ENCODE measurements at regions not wholly inside any gene's neighbourhood (a gene's known extent, or its start where the extent isn't known, plus 50 kb on each side); places are given as distances from the start of the nearest gene placed in this dataset.
"Not testable (repeated sequence)": the region's sequence is repeated elsewhere in the genome, so short reads cannot be mapped to it uniquely, and the experiment has no call there.

DNA sequence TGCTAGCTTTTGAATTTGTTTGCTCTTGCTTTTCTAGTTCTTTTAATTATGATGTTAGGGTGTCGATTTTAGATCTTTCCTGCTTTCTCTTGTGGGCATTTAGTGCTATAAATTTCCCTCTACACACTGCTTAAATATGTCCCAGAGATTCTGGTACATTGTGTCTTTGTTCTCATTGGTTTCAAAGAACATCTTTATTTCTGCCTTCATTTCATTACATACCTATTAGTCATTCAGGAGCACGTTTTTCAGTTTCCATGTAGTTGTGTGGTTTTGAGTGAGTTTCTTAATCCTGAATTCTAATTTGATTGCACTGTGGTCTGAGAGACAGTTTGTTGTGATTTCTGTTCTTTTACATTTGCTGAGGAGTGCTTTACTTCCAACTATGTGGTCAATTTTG, 51.2 kb upstream of the MB21D2 start:
- DNase-seq = not testable (repeated sequence)

DNA sequence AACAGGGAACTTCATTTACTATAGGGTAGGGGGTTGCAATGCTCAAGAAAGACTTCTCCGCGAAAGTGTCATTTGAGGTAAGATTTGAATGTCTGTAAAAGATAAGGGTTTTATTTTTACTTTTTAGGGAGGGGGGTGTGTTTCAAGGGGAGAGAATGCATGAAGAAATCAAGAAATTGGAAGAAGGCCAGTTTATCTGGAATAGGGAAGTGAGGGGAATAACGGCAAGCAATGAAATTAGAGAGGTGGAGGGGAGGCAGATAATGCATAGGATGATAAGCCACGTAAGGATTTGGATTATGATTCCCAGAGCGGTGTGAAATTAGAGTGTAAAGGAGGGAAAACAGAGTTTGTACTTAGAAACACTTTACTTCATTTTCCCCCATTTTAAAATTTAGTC, 63.0 kb upstream of the MB21D2 start:
- DNase-seq = no peak

DNA sequence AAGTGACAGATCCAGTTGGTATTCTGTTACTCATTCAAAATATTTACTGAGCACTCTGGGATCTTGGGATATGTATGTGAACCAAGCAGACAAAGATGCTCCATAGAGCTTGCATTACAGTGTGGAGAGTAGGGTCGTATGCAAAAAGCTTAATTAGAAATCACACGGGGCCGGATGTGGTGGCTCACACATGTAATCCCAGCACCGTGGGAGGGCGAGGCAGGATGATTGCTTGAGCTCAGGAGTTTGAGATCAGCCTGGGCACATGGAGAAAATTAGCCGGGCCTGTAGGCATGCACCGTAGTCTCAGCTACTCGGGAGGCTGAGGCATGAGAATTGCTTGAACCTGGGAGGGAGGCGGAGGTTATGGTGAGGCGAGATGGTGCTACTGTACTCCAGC, 68.7 kb upstream of the MB21D2 start:
- no peak for DNase-seq

DNA sequence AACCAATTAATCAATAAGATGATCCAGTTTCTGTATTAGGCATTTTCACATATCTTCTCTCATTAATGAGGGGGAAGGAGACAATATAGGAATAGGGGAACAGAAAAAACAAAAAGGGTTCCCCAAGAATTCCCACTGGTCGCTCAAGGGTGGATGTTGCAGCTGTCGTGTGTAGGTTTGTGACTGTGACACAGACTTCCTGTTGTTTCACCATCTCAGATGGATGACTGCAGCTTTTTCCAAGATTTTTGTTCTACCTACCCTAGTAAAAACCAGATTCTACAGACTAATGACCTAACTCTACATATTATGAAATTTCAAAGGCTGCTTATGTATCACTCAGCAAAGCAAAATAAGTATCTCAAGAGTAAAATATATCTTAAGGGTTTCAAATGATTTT, 73.7 kb upstream of the MB21D2 start:
- DNase-seq = no peak

DNA sequence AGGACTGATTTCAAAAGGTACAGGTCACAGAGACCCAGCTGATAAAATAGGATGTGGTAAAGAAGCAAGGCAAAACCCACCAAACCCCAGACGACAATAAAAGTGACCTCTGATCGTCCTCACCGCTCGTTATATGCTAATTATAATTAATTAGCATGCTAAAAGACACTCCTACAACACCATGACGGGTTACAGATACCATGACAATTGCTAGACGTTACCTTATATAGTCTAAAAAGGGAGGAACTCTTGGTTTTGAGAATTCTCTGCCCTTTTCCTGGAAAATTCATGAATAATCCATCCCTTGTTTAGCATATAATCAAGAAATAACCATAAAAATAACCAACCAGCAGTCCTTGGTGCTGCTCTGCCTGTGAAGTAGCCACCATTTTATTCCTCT, 74.7 kb upstream of the MB21D2 start:
- no peak for DNase-seq

DNA sequence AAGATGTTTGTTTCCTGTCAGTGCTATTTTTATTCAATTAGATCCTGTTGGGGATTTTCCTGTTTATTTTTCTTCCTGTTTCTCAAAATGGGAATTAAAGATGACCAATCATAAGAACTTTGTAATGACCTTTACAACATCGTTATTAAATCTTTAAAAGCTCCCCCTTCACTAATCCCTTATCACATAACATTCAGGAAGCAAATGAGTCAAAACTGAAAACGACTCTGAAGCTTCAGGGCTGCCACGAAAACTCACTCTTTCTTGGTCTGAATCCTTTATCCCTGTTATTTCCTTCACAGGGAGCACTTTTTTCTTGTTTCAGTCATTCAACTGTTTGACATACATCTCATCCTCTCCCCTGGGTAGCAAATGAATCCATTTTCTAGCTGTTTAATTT, 75.8 kb upstream of the MB21D2 start:
- DNase-seq = no peak

DNA sequence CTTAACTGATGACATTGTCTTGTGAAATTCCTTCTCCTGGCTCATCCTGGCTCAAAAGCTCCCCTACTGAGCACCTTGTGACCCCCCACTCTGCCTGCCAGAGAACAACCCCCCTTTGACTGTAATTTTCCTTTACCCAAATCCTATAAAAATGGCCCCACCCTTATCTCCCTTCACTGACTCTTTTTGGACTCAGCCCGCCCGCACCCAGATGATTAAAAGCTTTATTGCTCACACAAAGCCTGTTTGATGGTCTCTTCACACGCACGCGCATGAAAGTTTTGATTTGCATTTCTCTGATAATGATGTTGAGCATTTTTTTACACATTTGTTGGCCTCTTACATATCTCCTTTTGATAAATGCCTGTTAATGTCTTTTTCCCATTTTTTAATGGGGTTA, 83.5 kb upstream of the MB21D2 start:
- DNase-seq = not testable (repeated sequence)

DNA sequence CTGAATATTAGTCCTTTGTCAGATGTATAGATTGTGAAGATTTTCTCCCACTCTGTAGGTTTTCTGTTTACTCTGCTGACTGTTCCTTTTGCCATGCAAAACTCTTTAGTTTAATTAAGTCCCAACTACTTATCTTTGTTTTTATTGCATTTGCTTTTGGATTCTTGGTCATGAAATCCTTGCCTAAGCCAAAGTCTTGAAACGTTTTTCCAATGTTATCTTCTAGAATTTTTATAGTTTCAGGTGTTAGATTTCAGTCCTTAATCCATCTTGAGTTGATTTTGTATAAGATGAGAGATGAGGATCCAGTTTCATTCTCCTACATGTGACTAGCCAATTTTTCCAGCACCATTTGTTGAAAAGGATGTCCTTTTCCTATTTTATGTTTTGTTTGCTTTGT, 86.0 kb upstream of the MB21D2 start:
- DNase-seq = not testable (repeated sequence)

DNA sequence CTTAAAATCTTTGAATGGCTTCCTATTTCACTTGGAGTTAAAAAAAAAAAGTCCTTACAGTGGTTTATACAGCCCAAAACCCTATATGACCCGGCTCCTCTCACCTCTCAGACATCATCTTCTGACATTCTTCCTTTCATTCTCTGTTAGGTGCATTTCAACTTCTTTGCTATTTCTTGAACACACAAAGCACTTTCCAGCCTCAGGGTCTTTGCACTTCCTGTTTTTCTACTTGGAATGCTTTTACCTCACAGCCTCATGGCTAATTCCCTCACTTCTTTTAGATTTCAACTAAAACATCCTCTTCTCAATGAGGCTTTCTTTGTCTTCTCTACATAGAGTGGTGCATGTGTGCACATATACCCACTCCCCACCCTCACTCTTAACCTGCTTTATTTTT, 91.0 kb upstream of the MB21D2 start:
- DNase-seq = no peak

DNA sequence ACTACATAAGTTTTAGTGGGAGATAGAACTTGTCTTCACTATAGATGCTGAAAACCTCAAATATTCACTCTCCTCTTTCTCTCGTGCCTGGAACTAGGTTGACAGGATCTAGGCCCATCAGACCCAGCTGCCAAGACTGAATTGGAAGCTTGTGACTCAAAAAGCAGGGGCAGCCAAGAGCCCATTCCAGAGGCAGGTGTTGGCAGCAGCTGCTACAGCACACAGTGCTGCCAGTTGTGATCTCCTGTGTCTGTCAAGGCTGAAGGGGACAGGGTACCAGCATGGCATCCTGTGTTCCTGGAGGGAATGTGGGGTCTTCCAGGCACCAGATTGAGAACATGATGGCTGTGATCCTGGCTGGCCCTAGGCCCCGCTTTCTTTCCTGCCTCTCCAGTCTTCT, 92.5 kb upstream of the MB21D2 start:
- DNase-seq = no peak

DNA sequence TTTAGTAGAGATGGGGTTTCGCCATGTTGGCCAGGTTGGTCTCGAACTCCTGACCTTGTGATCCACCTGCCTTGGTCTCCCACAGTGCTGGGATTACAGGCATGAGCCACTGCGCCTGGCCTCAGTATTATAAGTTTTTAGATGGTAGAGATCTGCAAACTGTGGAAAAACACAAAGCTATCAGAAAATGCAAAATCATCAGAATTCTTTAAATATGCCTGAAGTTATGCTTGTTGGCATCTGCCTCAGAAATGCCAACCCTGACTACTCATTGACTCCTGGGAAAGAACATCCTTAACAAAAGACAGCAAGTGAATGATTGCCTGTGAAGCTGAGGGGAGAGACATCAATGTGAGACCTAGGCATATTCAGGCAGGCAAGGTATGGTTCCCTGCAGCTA, 94.3 kb upstream of the MB21D2 start:
- DNase-seq = no peak

DNA sequence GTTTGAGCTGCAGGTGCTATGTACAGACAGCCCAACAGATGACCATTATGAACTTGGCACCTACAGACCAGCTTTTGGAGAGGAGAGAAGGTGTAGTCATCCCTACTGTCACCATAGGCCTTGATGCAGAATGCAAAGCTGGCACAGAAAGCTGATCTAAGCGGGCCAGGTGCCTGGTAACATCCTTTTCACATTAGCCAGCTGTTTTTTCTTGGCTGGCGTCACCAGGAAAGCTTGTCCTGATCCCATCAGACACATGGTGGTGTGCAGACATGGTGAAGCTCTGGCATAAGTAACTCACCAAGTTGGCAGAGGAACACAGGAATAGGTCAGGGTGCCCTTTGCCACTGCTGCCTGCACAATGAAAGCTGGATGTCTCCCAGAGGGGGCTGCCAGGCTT, 97.2 kb upstream of the MB21D2 start:
- no peak for DNase-seq

DNA sequence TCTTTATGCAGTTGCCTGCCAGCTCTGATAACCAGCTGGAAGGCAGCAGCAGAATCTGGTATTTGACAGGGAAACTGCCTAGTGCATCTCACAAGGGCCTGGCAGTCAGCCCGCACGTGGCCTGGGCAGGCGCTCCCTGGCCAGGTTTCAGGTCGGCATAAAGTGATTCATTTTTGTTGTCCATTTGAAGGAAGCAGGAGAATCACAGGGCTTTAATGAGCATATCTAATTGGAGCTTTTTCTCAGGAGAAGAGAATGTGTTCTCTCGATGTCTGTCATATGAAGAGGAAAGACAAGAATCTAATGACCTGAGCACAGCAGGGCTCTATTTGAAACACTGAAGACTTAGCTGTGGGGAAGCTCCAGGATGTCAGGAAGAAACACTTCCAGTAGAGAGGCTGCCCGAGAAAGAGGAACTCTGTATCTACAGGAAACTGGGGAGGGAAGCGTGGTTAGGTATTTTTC, 98.8 kb upstream of the MB21D2 start:
- DNase-seq = no peak

DNA sequence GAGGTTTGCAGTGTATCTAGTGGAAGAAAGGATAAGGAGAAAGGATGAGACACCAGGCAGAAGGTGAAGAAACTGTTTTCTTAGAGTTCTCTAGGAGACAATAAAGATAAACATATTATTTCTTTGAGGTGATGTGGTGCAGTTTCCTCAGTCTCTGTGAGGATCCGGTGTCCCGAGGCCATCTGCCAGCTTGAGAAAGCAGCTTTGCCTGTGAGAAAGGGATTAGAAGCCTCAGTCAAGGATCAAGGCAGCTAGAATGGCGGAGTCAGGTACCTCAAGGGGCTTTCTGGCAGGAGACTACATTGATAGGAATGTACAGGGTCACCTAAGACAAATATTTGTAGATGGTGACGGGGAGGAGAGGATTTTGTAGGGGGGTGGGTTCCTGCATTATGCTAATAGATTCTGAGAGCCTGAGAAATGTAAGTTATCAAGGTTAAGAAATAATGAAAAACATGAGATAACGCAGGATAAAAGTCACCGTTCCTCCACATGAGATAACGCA, 103.9 kb upstream of the MB21D2 start:
- no peak for DNase-seq

DNA sequence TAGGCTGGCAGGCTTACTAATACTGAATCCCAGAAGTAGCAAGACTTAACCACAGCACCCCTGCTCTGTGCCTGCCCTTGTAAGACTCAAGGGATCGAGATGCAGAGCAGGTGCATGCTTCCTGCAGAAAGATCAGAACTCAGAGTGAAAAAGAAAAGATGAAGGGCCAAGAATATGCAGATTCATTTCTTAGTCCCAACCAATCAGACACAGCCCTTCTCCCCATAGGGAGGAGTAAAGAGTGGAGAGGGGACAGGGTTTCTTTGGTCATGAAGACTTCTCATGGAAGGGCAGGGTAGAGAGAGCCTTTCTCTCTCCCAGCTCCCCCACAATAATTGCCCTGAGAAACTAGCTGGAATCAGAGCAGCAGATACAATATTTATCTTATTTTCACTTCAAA, 105.6 kb upstream of the MB21D2 start:
- no peak for DNase-seq

DNA sequence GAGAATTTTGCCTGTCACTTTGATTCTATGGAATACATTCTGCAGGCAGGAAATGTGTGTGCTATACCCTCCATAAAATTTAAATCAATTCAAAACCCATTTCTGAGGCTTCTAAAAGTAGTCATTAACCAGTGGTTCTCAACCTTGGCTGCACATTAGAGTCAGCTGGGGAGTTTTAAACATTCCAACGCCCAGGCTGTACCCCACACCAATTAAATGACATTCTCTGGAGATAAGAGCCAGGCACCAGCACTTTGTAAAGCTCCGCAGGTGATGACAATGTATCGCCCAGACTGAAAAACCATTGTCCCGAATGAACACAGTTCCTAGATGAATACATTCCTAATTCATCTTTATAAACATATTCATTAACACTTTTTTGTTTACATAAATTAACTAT, 110.6 kb upstream of the MB21D2 start:
- no peak for DNase-seq

DNA sequence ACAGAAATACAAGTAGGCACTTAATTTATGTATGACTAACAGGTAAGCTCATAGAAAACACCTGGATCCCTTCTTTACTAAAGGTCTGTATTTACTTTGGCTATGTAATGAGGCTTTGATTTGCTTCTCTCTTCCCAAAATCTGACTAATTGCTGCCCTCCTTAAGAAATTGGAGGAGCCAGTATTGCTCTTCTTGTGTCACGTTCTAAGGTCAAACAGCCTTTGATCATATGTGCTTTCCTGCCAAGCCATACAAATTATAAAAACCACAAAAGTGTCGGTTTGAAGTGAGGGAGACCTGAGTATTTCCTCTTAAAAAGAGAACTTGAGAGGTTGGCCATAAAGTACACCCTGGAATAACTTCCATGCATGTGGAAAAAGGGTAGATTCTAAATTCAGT, 112.1 kb upstream of the MB21D2 start:
- DNase-seq = peak; percentile 35

DNA sequence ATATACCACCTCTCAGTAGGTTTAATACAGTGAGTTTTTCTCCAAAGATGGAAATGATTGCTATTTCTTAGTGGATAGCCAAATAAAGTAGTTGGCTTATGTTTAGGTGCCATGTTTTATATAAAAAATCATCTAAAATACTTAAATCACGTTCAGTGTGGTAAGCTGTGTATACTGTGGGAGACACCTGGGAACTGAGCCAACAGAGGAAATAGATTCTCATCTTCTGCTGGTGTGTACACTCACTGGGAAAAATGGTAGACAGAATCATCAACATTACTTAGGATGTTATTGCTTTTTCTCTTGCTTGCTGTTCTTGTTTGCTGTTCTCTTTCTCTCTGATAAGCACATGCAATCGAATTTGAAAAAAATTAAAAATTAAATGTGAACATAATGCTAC, 112.6 kb upstream of the MB21D2 start:
- peak; percentile 60 for DNase-seq

DNA sequence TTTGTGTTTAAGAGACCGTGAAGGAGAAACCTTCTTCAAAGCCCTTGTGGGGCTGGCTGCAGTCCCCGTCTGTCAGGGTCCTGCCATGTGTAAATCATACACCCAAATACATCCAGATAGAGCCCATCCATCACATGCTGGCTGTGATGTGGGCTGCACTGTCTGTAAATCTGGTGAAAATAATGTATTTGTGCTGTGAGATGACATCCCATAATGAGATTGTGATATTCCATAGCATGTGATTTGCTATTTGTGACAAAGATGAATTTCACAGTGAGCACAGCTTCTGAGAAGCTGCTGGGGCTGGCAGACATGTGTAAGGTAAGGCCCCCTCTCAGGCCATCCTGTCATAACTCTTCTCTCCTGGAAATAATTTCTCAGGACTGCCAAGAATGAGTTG, 114.3 kb upstream of the MB21D2 start:
- DNase-seq = no peak

DNA sequence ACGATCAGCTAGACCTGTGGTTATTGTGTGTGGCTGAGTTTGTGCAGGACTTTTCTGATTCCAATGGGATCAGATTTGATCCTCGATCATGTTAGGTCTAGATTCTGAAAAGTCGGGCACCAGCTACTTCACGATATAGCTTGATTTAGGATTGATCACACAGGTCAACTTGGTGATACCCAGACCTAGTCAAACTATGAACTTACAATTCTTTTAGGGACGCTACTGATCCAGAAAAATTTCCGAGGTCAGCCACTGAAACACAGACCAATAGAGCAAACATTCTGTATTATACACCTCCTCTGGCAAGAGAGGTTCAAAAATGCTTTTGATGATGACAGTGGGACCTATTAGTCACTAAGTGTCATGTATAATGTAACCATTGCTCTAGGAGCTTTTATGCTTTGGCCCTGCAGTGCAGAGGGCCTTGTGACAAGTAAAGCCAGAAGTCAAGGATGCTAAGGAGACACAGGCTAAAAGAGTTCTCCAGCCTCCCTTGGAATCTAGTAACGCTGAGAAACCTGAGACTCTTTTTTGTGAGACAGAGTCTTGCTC, 115.6 kb upstream of the MB21D2 start:
- no peak for DNase-seq

DNA sequence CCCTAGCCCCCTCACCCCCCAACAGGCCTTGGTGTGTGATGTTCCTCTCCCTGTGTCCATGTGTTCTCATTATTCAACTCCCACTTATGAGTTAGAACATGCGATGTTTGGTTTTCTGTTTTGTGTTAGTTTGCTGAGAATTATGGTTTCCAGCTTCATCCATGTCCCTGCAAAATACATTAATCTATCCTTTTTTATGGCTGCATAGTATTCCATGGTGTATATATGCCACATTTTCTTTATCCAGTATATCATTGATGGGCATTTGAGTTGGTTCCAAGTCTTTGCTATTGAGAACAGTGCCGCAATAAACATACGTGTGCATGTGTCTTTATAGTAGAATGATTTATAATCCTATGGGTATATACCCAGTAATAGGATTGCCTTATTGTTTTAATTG, 120.2 kb upstream of the MB21D2 start:
- DNase-seq = not testable (repeated sequence)

DNA sequence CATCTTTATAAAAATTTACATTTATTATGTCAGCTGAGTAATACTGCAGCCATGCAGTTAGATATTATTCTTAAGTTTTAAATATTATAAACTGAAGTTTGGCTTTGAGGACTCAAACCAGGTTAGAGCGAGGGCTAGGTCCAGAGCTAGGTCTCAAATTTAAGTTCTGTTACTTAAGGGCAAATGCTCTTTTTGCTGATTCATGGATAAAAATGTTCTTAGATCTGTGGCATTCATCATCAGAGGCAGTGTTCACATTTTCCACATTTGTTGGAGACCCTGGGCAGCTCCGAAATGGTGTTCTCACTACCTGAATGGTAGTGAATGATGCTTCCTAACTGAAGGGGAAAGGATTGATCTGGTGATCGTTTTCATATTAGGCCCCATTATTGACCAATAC, 121.4 kb upstream of the MB21D2 start:
- DNase-seq = no peak

DNA sequence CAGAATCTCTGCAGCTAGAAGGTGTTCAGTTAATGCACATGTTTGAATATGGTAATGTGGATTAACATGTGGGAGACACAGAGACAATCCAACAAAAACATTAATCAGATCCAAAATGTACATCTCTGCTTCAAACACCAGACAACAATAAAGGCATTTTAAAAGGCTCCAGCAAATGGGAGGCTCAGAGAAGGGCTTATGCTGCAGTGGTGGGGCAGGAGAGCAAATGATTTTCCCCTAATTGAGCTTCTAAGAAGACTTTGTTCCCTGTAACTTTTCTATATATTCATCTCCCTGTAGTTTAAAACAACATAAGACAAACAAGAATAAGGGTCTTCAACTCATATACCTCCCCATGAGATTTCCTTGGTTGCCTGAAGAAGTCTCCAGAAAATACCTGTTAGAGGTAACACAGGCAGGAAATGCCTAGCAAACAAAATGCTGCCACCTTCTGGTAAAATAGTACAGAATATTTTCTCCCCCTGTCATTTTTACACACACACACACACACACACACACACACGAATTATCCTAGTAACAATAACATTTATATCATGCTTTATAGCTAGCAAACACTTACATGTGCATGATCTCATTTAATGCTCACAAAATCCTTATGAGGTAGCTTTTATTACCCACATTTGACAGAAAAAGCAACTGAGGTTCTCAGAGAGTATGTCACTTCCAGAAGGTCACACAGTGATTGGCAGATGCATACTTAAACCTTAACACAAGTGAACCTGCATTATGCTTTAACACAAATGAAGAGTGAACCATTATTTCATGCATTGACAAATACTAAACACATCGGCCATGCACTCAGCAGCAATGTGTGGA, 123.4 kb upstream of the MB21D2 start:
- peak; percentile 75 for DNase-seq

DNA sequence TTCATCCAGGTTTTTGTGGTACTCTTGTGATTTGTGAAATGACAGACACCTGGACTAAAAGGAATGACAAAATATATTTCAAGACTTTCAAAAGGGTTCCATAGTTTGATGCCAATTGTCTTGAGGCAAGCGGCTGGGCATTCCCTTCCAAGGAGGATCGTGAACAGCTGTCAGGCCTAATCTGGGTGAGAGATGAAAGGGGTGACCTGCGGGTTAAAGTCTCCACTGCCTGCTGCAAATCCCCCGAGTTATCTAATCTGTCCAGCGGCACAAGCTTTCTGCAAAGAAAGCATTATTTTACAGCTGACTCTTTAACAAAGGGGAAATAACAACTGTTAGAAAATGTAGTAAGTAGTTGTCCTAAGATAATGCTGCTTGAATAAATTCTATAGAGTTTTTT, 128.7 kb upstream of the MB21D2 start:
- DNase-seq = no peak

DNA sequence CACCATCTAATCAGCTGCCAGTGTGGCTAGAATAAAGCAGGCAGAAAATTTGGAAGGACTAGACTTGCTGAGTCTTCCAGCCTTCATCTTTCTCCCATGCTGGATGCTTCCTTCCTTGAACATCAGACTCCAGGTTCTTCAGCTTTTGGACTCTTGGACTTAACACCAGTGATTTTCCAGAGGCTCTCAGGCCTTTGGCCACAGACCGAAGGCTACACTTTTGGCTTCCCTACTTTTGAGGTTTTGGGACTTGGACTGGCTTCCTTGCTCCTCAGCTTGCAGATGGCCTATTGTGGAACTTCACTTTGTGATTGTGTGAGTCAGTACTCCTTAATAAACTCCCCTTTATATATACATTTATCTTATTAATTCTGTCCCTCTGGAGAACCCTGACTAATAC, 129.8 kb upstream of the MB21D2 start:
- DNase-seq = not testable (repeated sequence)
